HG03066 (cell line): ENCODE measurements at regions not wholly inside any gene's neighbourhood (a gene's known extent, or its start where the extent isn't known, plus 50 kb on each side); places are given as distances from the start of the nearest gene placed in this dataset.
A peak's percentile ranks its signal among the peaks of the same experiment; 100 is the strongest.
"Not testable (repeated sequence)": the region's sequence is repeated elsewhere in the genome, so short reads cannot be mapped to it uniquely, and the experiment has no call there.

Experiments
- ATAC-seq: cut with Tn5 transposase; IDR thresholded peaks from one replicate; pipeline ENCODE4 v1.9.1; 2021; ENCODE audit warnings: low read depth; ENCODE audit not compliant: unreplicated experiment

- no peak for ATAC-seq
Observed at GRCh38 chr6:82506526-82506925, 142.9 kb downstream of the TPBG start.

DNA sequence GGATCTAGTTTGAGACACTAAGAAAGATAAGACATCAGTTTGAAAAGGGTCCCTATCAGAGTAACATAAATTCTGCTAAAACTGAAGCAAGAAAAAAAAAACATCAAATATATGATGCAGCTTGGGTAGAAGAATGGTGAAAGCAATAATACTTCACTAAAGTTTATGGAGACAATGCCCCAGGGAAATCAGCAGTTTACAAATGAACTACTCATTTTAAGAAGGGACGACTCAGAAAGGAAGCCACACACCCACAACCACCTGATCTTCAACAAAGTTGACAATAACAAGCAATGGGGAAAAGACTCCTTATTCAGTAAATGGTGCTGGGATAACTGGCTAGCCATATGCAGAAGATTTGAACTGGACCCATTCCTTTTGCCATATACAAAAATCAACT is 143.5 kb downstream of the TPBG start:
- ATAC-seq = no peak

DNA sequence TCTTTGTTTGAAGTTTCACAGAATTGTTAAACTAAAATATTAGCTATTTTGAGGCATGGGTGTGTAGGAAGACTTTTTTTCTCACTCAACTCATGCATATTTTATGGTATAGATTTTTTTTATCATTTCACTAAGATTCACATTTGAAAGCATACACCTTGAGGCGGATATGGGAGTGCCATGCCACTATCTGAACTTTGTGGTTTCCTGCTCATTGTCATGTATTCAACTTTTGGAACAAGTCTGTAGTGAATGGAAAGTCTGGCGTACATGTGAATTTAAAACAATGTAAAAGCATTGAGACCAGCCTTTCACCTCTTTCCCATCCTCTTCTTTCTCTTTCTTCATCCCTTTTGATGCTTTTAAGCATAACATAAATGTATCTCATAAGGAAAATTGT is 147.9 kb downstream of the TPBG start:
- no peak for ATAC-seq

DNA sequence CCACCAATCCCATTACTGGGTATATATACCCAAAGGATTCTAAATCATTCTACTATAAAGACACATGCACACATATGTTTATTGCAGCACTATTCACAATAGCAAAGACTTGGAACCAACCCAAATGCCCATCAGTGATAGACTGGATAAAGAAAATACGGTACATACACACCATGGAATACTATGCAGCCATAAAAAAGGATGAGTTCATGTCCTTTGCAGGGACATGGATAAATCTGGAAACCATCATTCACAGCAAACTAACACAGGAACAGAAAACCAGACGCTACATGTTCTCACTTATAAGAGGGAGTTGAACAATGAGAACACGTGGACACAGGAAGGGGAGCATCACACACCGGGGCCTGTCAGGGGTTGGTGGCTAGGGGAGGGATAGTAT is 154.3 kb downstream of the TPBG start:
- not testable (repeated sequence) for ATAC-seq

DNA sequence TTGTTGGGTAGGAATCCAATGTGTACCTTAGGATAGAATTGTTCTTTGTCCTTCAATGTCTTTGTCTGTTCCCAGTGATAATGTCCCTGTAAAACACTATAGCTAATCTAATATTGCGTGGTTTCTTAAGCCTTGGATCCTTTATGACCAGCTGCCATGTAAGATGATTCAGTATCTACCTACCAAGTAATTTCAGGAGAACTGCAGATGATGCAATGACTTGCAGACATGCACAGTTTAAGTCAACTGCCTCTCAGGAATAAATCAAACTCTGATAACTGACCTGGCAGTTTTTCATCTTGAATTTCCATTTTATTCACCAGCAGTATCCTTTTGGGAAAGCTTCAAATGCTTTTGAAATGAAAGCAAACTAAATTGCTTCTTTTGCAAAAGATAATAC is 157.8 kb downstream of the TPBG start:
- no peak for ATAC-seq

- no peak for ATAC-seq
Observed at GRCh38 chr6:82521861-82522260, 158.2 kb downstream of the TPBG start.

DNA sequence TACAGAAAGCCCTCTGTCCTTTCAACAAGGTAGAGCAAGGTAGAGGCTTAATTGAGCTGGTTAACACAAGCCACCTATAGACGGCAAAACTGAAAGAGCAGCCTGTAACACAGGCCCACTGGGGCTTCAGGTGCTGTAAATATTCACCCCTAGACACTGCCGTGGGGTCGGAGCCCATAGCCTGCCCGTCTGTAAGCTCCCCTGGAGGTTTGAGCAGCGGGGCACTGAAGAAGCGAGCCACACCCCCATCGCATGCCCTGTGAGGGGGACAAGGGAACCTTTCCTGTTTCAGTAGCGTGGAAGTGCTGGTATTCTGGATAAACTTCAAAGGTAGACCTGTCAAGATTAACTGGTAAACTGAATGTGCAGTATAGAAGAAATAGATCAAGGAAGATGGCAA is 160.4 kb downstream of the TPBG start:
- no peak for ATAC-seq

GRCh38 chr6:82525775-82526495 is 162.3 kb downstream of the TPBG start:
- no peak for ATAC-seq

- not testable (repeated sequence) for ATAC-seq
Observed at GRCh38 chr6:82529960-82530460, 166.4 kb downstream of the TPBG start.

DNA sequence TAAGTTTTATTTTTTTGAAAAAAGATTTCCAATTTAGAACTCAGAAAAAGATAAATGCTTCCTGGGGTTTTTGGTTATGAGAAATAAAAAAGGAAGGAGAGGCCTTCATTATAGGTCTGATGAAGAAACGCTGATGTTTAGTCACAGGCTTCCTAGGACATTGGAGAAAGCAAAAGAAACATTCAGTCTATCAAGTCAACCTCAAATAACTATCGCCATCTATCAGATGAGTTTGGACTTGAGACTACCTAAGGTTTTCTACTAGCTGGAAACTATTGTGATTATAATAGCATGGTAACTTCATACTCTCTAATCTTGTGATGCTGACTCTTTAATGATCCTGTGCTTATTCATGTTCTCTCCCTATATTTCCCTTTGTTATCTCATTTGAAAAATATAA is 171.3 kb downstream of the TPBG start:
- ATAC-seq = no peak

- not testable (repeated sequence) for ATAC-seq
Observed at GRCh38 chr6:82549480-82549879, 185.9 kb downstream of the TPBG start.

DNA sequence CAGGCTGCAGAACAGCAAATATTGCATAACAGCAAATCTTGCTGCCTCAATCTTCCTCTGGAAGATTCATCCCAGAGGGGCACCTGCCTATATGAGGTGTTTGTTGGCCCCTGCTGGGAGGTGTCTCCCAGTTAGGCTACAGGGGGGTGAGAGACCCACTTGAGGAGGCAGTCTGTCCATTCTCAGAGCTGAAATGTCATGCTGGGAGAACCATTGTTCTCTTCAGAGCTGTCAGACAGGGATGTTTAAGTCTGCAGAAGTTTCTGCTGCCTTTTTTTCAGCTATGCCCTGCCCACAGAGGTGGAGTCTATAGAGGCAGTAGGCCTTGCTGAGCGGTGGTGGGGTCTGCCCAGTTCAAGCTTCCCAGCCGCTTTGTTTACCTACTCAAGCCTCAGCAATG is 187.7 kb downstream of the TPBG start:
- ATAC-seq = not testable (repeated sequence)

- ATAC-seq = no peak
Observed at GRCh38 chr6:82551831-82552230, 188.2 kb downstream of the TPBG start.

- no peak for ATAC-seq
Observed at GRCh38 chr6:82553863-82554531, 190.4 kb downstream of the TPBG start.

DNA sequence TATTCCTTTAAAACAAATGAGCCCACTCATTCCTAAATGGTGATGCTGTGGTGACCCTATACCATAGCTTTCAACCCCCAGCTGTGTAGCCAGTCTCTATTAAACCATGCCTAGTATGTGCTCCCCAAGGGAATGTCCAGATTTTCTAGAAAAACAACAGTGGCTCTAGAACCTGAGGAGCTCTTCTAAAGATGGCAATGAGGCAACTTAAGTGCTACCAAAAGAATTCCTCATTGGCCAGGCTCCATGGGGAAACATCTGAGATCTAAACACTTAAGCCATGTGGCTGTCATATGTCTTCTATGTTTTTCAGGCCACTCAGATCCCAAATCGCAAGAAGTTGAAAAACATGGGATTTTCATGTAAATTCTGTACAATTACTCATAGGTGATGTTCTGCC is 191.0 kb downstream of the TPBG start:
- no peak for ATAC-seq

DNA sequence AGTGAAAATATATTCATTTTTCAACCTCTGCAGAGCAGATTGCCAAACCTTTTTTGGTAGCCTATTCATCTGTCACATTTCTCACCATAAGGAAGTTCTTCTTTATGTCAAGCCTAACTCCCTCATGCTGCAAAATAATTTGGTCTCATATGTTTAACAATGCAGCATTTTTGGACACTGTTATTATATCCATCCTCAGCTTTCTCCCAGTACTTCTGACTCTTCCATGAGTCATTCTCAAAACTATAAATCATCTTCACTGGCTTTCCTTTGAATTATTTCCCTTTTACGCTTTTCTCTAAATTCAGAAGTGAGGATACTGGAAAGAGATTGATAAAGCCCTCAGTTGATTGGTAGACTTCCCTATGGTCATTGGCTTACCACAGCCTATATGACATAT is 192.2 kb downstream of the TPBG start:
- ATAC-seq = no peak

GRCh38 chr6:82558531-82558930 is 194.9 kb downstream of the TPBG start:
- ATAC-seq = not testable (repeated sequence)

- no peak for ATAC-seq
Observed at GRCh38 chr6:82567621-82568020, 204.0 kb downstream of the TPBG start.

GRCh38 chr6:82568290-82568993 is 204.8 kb downstream of the TPBG start:
- peak; percentile 94 for ATAC-seq

DNA sequence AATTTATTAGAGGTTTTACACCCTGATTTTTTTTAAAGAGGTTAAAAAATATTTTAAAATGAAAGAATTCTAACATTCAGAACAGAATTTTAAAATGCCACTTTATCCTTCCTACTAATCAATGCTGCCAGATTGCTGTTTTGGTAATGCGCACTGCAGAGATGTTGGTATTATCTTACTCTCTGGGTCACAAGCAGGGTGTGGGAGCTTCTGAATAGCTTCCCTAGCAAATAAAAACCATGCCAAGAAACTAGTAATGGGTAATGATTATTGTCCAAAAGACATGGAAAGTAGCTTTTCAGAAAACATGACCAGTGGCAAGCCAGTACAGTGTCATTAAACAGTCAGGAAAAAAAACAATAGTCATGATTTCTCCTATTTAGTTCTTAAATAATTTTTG is 205.4 kb downstream of the TPBG start:
- ATAC-seq = no peak

GRCh38 chr6:82570083-82570482 is 206.5 kb downstream of the TPBG start:
- no peak for ATAC-seq
